Smooth muscle cell (in vitro differentiated cells): ENCODE measurements at regions not wholly inside any gene's neighbourhood (a gene's known extent, or its start where the extent isn't known, plus 50 kb on each side); places are given as distances from the start of the nearest gene placed in this dataset.
"Not testable (repeated sequence)": the region's sequence is repeated elsewhere in the genome, so short reads cannot be mapped to it uniquely, and the experiment has no call there.

Source experiments
- DNase-seq: peaks from one replicate; lab custom pipeline; 2025; ENCODE audit not compliant: unreplicated experiment; lab: John Stamatoyannopoulos, UW
- H2AFZ ChIP-seq: fragments of 200-600 bp; sonication (generic); 2 replicates; pipeline ENCODE4 v1.6.0; 2016; ENCODE audit warnings: antibody characterized with exemption, low read depth, mild to moderate bottlenecking
- H3F3A ChIP-seq: fragments of 200-600 bp; sonication (generic); 2 replicates; pipeline ENCODE4 v1.6.0; 2017; ENCODE audit warnings: antibody characterized with exemption, low read depth
- H3K27ac ChIP-seq: fragments of 200-600 bp; sonication (generic); 2 replicates; pipeline ENCODE4 v1.5.1; 2016; ENCODE audit warnings: low read depth, mild to moderate bottlenecking
- H3K27me3 ChIP-seq: fragments of 200-600 bp; sonication (generic); 2 replicates; pipeline ENCODE4 v1.6.1; 2016; ENCODE audit warnings: low read depth, mild to moderate bottlenecking
- H3K36me3 ChIP-seq: fragments of 200-600 bp; sonication (generic); 2 replicates; pipeline ENCODE4 v1.5.1; 2016; ENCODE audit warnings: low read depth
- H3K4me1 ChIP-seq: fragments of 200-600 bp; sonication (generic); 2 replicates; pipeline ENCODE4 v1.5.1; 2016; ENCODE audit warnings: low read depth
- H3K4me2 ChIP-seq: fragments of 200-600 bp; sonication (generic); 2 replicates; pipeline ENCODE4 v1.6.0; 2016; ENCODE audit warnings: mild to moderate bottlenecking
- H3K4me3 ChIP-seq: fragments of 200-600 bp; sonication (generic); 2 replicates; pipeline ENCODE4 v1.5.1; 2016; ENCODE audit warnings: mild to moderate bottlenecking
- H3K79me2 ChIP-seq: fragments of 200-600 bp; sonication (generic); 2 replicates; pipeline ENCODE4 v1.6.0; 2016; ENCODE audit warnings: low read depth, mild to moderate bottlenecking
- H3K9ac ChIP-seq: fragments of 200-600 bp; sonication (generic); 2 replicates; pipeline ENCODE4 v1.6.0; 2016; ENCODE audit warnings: low read depth
- H3K9me3 ChIP-seq: fragments of 200-600 bp; sonication (generic); replicated peaks from 2 replicates; pipeline ENCODE4 v1.5.1; 2016; ENCODE audit warnings: low read depth
- H4K20me1 ChIP-seq: fragments of 200-600 bp; sonication (generic); 2 replicates; pipeline ENCODE4 v1.6.0; 2016; ENCODE audit warnings: low read depth
- WGBS: methylation state at CpG from one replicate; pipeline ENCODE4 v1.1.7; 2016; ENCODE audit warnings: low lambda C conversion rate; 5-methylcytosine and 5-hydroxymethylcytosine counted together

GRCh38 chr2:87669633-87670231 is 78.2 kb upstream of the PLGLB2 start:
- H3K27ac ChIP-seq, H3K9me3 ChIP-seq, H4K20me1 ChIP-seq, H3K4me2 ChIP-seq, H3K4me1 ChIP-seq, DNase-seq, H3K36me3 ChIP-seq, H3F3A ChIP-seq, H3K9ac ChIP-seq, H3K4me3 ChIP-seq, H3K79me2 ChIP-seq, H3K27me3 ChIP-seq, H2AFZ ChIP-seq: not testable (repeated sequence)
- WGBS = 86% methylated on average over 7 of the region's 8 CpGs

GRCh38 chr2:87672404-87672803 is 75.5 kb upstream of the PLGLB2 start:
- WGBS = 96% methylated on average over 4 of the region's 4 CpGs
- not testable (repeated sequence) for DNase-seq, H3F3A ChIP-seq, H3K36me3 ChIP-seq, H3K27ac ChIP-seq, H3K4me2 ChIP-seq, H3K27me3 ChIP-seq, H3K4me1 ChIP-seq, H2AFZ ChIP-seq, H3K79me2 ChIP-seq, H3K9me3 ChIP-seq, H3K9ac ChIP-seq, H4K20me1 ChIP-seq, H3K4me3 ChIP-seq

- not testable (repeated sequence) for H3K4me3 ChIP-seq, H3K36me3 ChIP-seq, H3K9me3 ChIP-seq, H3K4me2 ChIP-seq, DNase-seq, H3K27ac ChIP-seq, H3K79me2 ChIP-seq, H4K20me1 ChIP-seq, H3K27me3 ChIP-seq, H3K4me1 ChIP-seq, H3F3A ChIP-seq, H2AFZ ChIP-seq, H3K9ac ChIP-seq
- WGBS = 100% methylated on average over 1 of the region's 2 CpGs
Observed at GRCh38 chr2:87674729-87675128, 73.2 kb upstream of the PLGLB2 start.

GRCh38 chr2:87675487-87675886 is 72.4 kb upstream of the PLGLB2 start:
- H3F3A ChIP-seq, H3K27me3 ChIP-seq, H4K20me1 ChIP-seq, H3K4me2 ChIP-seq, H3K9ac ChIP-seq, DNase-seq, H3K27ac ChIP-seq, H3K36me3 ChIP-seq, H3K4me1 ChIP-seq, H3K4me3 ChIP-seq, H2AFZ ChIP-seq, H3K79me2 ChIP-seq, H3K9me3 ChIP-seq: not testable (repeated sequence)
- 96% methylated on average over 6 of the region's 7 CpGs for WGBS

GRCh38 chr2:87677421-87677923 is 70.4 kb upstream of the PLGLB2 start:
- not testable (repeated sequence) for H3K4me1 ChIP-seq, H3K79me2 ChIP-seq, H3K27ac ChIP-seq, H3K9me3 ChIP-seq, H3K4me2 ChIP-seq, H3F3A ChIP-seq, DNase-seq, H3K9ac ChIP-seq, H3K27me3 ChIP-seq, H2AFZ ChIP-seq, H3K4me3 ChIP-seq, H3K36me3 ChIP-seq, H4K20me1 ChIP-seq
- 100% methylated on average over 1 of the region's 5 CpGs for WGBS

- WGBS = 89% methylated on average over 6 of the region's 6 CpGs
- not testable (repeated sequence) for H2AFZ ChIP-seq, H3K4me1 ChIP-seq, H3K36me3 ChIP-seq, H3K4me2 ChIP-seq, H3K27ac ChIP-seq, H3F3A ChIP-seq, H3K27me3 ChIP-seq, DNase-seq, H3K9ac ChIP-seq, H3K79me2 ChIP-seq, H3K9me3 ChIP-seq, H4K20me1 ChIP-seq, H3K4me3 ChIP-seq
Observed at GRCh38 chr2:87678742-87679173, 69.1 kb upstream of the PLGLB2 start.

- H3K4me1 ChIP-seq, H3K36me3 ChIP-seq, H3K9ac ChIP-seq, H3K4me3 ChIP-seq, H3K79me2 ChIP-seq, H2AFZ ChIP-seq, H4K20me1 ChIP-seq, H3F3A ChIP-seq, H3K27ac ChIP-seq, H3K4me2 ChIP-seq, DNase-seq, H3K27me3 ChIP-seq, H3K9me3 ChIP-seq: not testable (repeated sequence)
- 90% methylated on average over 1 of the region's 4 CpGs for WGBS
Observed at GRCh38 chr2:87679950-87680349, 67.9 kb upstream of the PLGLB2 start.

- not testable (repeated sequence) for H2AFZ ChIP-seq, H3K9me3 ChIP-seq, H3K4me1 ChIP-seq, H4K20me1 ChIP-seq, H3K9ac ChIP-seq, DNase-seq, H3F3A ChIP-seq, H3K4me3 ChIP-seq, H3K4me2 ChIP-seq, H3K27me3 ChIP-seq, H3K79me2 ChIP-seq, H3K27ac ChIP-seq, H3K36me3 ChIP-seq
- 100% methylated on average over 1 of the region's 1 CpG for WGBS
Observed at GRCh38 chr2:87680691-87681090, 67.2 kb upstream of the PLGLB2 start.

- H3K27ac ChIP-seq, H3K79me2 ChIP-seq, DNase-seq, H3K27me3 ChIP-seq, H3K4me1 ChIP-seq, H3K9ac ChIP-seq, H3K4me2 ChIP-seq, H3K4me3 ChIP-seq, H3F3A ChIP-seq, H3K36me3 ChIP-seq, H3K9me3 ChIP-seq, H2AFZ ChIP-seq, H4K20me1 ChIP-seq: not testable (repeated sequence)
- 80% methylated on average over 10 of the region's 10 CpGs for WGBS
Observed at GRCh38 chr2:87683451-87683850, 64.4 kb upstream of the PLGLB2 start.
